DND-41 (cell line): ENCODE measurements at regions not wholly inside any gene's neighbourhood (a gene's known extent, or its start where the extent isn't known, plus 50 kb on each side); places are given as distances from the start of the nearest gene placed in this dataset.
A peak's percentile ranks its signal among the peaks of the same experiment; 100 is the strongest.

Source experiments
- ATAC-seq: fragments of 200-7000 bp; cut with Tn5 transposase; 3 replicates; pipeline ENCODE4 v1.9.1; 2021; ENCODE audit warnings: low read depth; ENCODE audit not compliant: insufficient read depth
- DNase-seq: peaks from one replicate; pipeline ENCODE4 v3.0.0-alpha.2; 2020
- H2AFZ ChIP-seq: 2 replicates; pipeline ENCODE4 v1.6.0; 2012; ENCODE audit warnings: low read depth, low read length
- H3K27ac ChIP-seq: 2 replicates; pipeline ENCODE4 v1.5.1; 2012; ENCODE audit warnings: low read length, inconsistent platforms
- H3K27me3 ChIP-seq: fragments of 200-600 bp; sonication (generic); 2 replicates; pipeline ENCODE4 v1.6.0; 2012; ENCODE audit warnings: low read length, mild to moderate bottlenecking, inconsistent platforms; ENCODE audit not compliant: insufficient read depth, poor library complexity
- H3K36me3 ChIP-seq: 2 replicates; pipeline ENCODE4 v1.5.1; 2012; ENCODE audit warnings: low read length, inconsistent platforms; ENCODE audit not compliant: insufficient read depth
- H3K4me1 ChIP-seq: 2 replicates; pipeline ENCODE4 v1.5.1; 2012; ENCODE audit warnings: mild to moderate bottlenecking, low read length; ENCODE audit not compliant: insufficient read depth
- H3K4me2 ChIP-seq: 2 replicates; pipeline ENCODE4 v1.6.0; 2012; ENCODE audit warnings: mild to moderate bottlenecking, moderate library complexity, low read length, inconsistent platforms; ENCODE audit not compliant: insufficient read depth
- H3K4me3 ChIP-seq, 2 experiments: fragments of 200-600 bp in 1 of 2; shearing (Covaris generic) in 1 of 2; 2 replicates each; pipeline ENCODE4 v1.5.1; 2012 to 2016; ENCODE audit warnings: inconsistent platforms in 2 of 2, low read length in 2 of 2, mild to moderate bottlenecking in 2 of 2, low read depth in 1 of 2, moderate library complexity in 1 of 2
- H3K79me2 ChIP-seq: 2 replicates; pipeline ENCODE4 v1.6.0; 2012; ENCODE audit warnings: low read length, inconsistent platforms; ENCODE audit not compliant: insufficient read depth
- H3K9ac ChIP-seq: 2 replicates; pipeline ENCODE4 v1.6.0; 2012; ENCODE audit warnings: low read depth, mild to moderate bottlenecking, inconsistent platforms, low read length, moderate library complexity
- H3K9me3 ChIP-seq: 2 replicates; pipeline ENCODE4 v1.5.1; 2012; ENCODE audit warnings: low read length, moderate library complexity, mild to moderate bottlenecking, inconsistent platforms; ENCODE audit not compliant: insufficient read depth, severe bottlenecking
- H4K20me1 ChIP-seq: 2 replicates; pipeline ENCODE4 v1.6.0; 2012; ENCODE audit warnings: low read length; ENCODE audit not compliant: insufficient read depth
- CTCF ChIP-seq: IDR thresholded peaks from 2 replicates; pipeline ENCODE4 v1.5.1; 2012; ENCODE audit warnings: borderline replicate concordance, low read length, moderate library complexity, mild to moderate bottlenecking; ENCODE audit not compliant: poor library complexity, severe bottlenecking; ENCODE audit errors: extremely low read depth
- EZH2 ChIP-seq: IDR thresholded peaks from 3 replicates; pipeline ENCODE4 v1.6.1; 2012; ENCODE audit warnings: borderline replicate concordance, low read depth, mild to moderate bottlenecking, moderate library complexity, low read length, inconsistent platforms; ENCODE audit not compliant: severe bottlenecking

DNA sequence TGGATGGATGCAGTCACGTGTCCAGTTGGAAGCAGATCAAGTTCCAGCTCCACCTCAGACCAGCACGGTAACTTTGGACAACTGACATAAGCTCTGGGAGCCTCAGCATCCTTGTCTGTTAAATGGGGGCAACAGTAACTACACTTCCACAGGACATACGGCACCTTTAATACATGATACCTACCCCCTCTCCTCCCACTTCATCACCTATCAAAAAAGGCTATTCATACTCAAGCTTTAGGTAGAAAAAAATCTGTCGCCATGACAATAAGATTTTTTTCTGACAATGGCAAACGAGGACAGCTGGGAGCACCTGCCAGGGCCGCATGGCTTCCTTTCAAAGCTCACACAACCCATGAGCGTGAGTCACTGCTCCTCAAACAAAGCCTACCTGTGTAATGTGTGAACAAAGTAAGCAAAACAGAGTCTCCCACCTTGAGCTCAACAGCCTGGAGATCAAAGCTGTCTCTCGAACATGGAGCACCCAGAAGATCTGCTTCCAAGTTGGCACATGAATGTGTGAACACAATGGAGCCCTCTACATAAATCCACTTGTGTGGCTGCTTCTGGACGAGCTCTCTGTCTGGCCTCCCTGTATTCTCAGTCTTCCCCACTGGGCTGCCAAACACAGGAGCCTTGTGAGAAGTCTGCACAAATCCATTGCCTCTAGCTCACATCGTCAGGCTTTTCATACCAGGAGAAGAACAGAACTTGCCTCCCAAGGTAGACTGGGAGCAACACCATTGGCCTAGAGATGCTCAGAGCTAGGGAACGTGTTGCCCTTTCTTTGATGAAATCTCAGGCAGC, 459.7 kb downstream of the SOX9 start:
- H3K27ac ChIP-seq: no peak overlapping the region
- no peak overlapping the region for H3K4me2 ChIP-seq
- H3K4me1 ChIP-seq: no peaks in the 10 kb centered on the region

DNA sequence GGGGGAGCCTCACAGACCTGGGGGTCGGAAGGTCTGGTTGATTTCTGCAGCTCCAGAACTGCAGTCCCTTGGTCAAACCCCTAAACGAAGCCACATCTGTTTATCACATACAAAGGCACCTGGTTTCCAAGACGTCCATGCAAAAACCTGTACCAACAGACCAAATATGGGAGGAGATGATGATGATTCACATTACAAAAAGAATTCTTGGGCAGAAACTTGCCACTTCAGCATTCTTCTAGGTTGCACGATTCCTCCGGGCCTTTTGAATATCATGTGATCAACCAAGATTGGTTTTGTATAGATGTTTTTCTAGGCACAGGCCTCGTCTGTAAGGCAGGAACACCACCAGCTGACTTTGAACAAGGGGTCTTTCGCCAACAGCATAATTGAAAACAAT, 466.3 kb downstream of the SOX9 start:
- no peak for TF ChIP-seq CTCF
- TF ChIP-seq EZH2: no peak
- no peak overlapping the region for H3K27ac ChIP-seq
- H3K4me1 ChIP-seq: peaks cover 10% of the 10 kb centered on the region
- ATAC-seq (no peak), DNase-seq (no peak)
- no peak overlapping the region for H2AFZ ChIP-seq
- H3K36me3 ChIP-seq: no peaks in the 10 kb centered on the region
- H3K9ac ChIP-seq: no peak overlapping the region
- no peaks in the 10 kb centered on the region for H3K27me3 ChIP-seq
- no peak overlapping the region for H3K4me2 ChIP-seq
- no peaks in the 10 kb centered on the region for H3K9me3 ChIP-seq
- no peaks in the 10 kb centered on the region for H3K79me2 ChIP-seq
- H3K4me3 ChIP-seq: no peak overlapping the region
- H4K20me1 ChIP-seq: no peaks in the 10 kb centered on the region

More for the DNA sequence above, 459.7 kb downstream of the SOX9 start:
- H3K9me3 ChIP-seq: no peaks in the 10 kb centered on the region
- H3K36me3 ChIP-seq: no peaks in the 10 kb centered on the region
- no peaks in the 10 kb centered on the region for H3K27me3 ChIP-seq
- no peaks in the 10 kb centered on the region for H3K79me2 ChIP-seq
- ATAC-seq (no peak), DNase-seq (no peak)
- no peak for TF ChIP-seq EZH2
- no peak for TF ChIP-seq CTCF
- no peak overlapping the region for H2AFZ ChIP-seq
- H4K20me1 ChIP-seq: no peaks in the 10 kb centered on the region
- H3K9ac ChIP-seq: no peak overlapping the region
- no peak overlapping the region for H3K4me3 ChIP-seq

DNA sequence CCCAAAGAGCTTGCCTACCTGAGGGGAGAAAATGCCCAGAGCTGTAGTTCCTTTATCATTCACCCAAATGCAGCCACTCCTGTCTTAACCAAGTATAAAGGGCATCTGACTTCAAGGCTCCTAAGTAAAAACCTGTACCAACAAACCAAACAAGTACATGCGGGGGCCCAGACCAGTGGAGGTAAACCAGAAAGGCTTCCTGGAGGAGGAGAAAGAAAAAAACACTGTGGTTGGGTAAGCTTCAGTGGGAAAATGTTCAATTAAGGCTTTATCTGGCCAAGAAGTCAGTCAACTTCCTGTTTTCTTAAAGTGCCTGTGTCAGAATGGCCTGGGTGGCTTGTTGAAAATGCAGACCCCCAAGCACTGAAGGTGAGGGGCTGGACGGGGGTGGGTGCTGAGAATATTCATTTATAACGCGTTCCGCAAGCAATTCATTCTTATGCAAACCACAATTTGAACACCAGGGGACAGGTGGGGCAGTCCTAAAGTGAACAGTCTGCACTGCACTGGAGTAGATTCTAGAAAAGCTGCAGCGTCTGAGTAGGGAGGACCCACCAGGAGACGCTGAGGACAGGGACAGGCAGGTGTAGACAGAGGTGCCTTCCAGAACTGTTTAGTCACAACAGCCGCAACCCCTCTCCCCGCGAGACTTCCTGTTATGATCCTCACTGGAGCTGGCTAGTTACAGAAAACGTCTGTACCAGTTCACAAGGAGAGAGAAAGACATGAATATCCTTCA, 467.1 kb downstream of the SOX9 start:
- DNase-seq (peak; percentile 14), ATAC-seq (peak; percentile 48; the same call in 2 of the 3 replicates)
- H3K27me3 ChIP-seq: no peaks in the 10 kb centered on the region
- H2AFZ ChIP-seq: no peak overlapping the region
- no peak overlapping the region for H3K27ac ChIP-seq
- H3K36me3 ChIP-seq: no peaks in the 10 kb centered on the region
- H3K79me2 ChIP-seq: no peaks in the 10 kb centered on the region
- no peak overlapping the region for H3K4me2 ChIP-seq
- H3K9ac ChIP-seq: no peak overlapping the region
- H3K4me1 ChIP-seq: peaks cover 10% of the 10 kb centered on the region
- H3K9me3 ChIP-seq: no peaks in the 10 kb centered on the region
- TF ChIP-seq CTCF (no peak), EZH2 (no peak)
- H3K4me3 ChIP-seq: no peak overlapping the region
- H4K20me1 ChIP-seq: no peaks in the 10 kb centered on the region
